Activated T-cell treated with anti-CD3 and anti-CD28 coated beads, Interleukin-2, amount 50 U/mL, for 48 hours (primary cell): ENCODE measurements at regions not wholly inside any gene's neighbourhood (a gene's known extent, or its start where the extent isn't known, plus 50 kb on each side); places are given as distances from the start of the nearest gene placed in this dataset.
"Not testable (repeated sequence)": the region's sequence is repeated elsewhere in the genome, so short reads cannot be mapped to it uniquely, and the experiment has no call there.

Experiments used
- DNase-seq, 2 experiments: peaks; one replicate each; pipeline ENCODE4 v3.0.0-alpha.2; 2020

- DNase-seq = no peak
Observed at GRCh38 chr7:121744319-121744718, 128.6 kb upstream of the PTPRZ1 start.

- DNase-seq = no peak
Observed at GRCh38 chr7:121741896-121742295, 131.1 kb upstream of the PTPRZ1 start.

- DNase-seq = no peak
Observed at GRCh38 chr7:121739465-121739864, 133.5 kb upstream of the PTPRZ1 start.

GRCh38 chr7:121730869-121731268 is 142.1 kb upstream of the PTPRZ1 start:
- DNase-seq = no peak

GRCh38 chr7:121714559-121715303 is 158.2 kb upstream of the PTPRZ1 start:
- no peak for DNase-seq

GRCh38 chr7:121712961-121713360 is 160.0 kb upstream of the PTPRZ1 start:
- not testable (repeated sequence) for DNase-seq

- no peak for DNase-seq
Observed at GRCh38 chr7:121697731-121698316, 175.1 kb upstream of the PTPRZ1 start.

- no peak for DNase-seq
Observed at GRCh38 chr7:121696954-121697353, 176.0 kb upstream of the PTPRZ1 start.

GRCh38 chr7:121689749-121690148 is 183.2 kb upstream of the PTPRZ1 start:
- DNase-seq = no peak

GRCh38 chr7:121681700-121682099 is 191.3 kb upstream of the PTPRZ1 start:
- DNase-seq = no peak

GRCh38 chr7:121676168-121676567 is 196.8 kb upstream of the PTPRZ1 start:
- no peak for DNase-seq

GRCh38 chr7:121674455-121674854 is 198.5 kb upstream of the PTPRZ1 start:
- not testable (repeated sequence) for DNase-seq

- no peak for DNase-seq
Observed at GRCh38 chr7:121669144-121669543, 203.8 kb upstream of the PTPRZ1 start.

GRCh38 chr7:121666306-121666705 is 206.7 kb upstream of the PTPRZ1 start:
- DNase-seq = no peak

GRCh38 chr7:121643320-121643719 is 229.6 kb upstream of the PTPRZ1 start:
- no peak for DNase-seq

- no peak for DNase-seq
Observed at GRCh38 chr7:121639705-121640104, 233.3 kb upstream of the PTPRZ1 start.

- DNase-seq = no peak
Observed at GRCh38 chr7:121638286-121638685, 234.7 kb upstream of the PTPRZ1 start.

GRCh38 chr7:121634356-121634755 is 238.2 kb upstream of the FAM3C start:
- DNase-seq = no peak

- no peak for DNase-seq
Observed at GRCh38 chr7:121633186-121633585, 237.1 kb upstream of the FAM3C start.

- no peak for DNase-seq
Observed at GRCh38 chr7:121624958-121625357, 228.8 kb upstream of the FAM3C start.

- no peak for DNase-seq
Observed at GRCh38 chr7:121623130-121623872, 227.2 kb upstream of the FAM3C start.

GRCh38 chr7:121621937-121622336 is 225.8 kb upstream of the FAM3C start:
- DNase-seq = no peak

- DNase-seq = no peak
Observed at GRCh38 chr7:121620953-121621606, 225.0 kb upstream of the FAM3C start.

- DNase-seq = no peak
Observed at GRCh38 chr7:121620206-121620605, 224.1 kb upstream of the FAM3C start.
